ENCODE measurements at regions not wholly inside any gene's neighbourhood (a gene's known extent, or its start where the extent isn't known, plus 50 kb on each side); places are given as distances from the start of the nearest gene placed in this dataset.

GRCh38 chr5:155898284-155898683, 428.7 kb upstream of the SGCD start:
- TF ChIP-seq CTCF (conservative IDR thresholded peaks at IDR 0.05) (no peak), EZH2 (IDR thresholded peaks at IDR 0.05; ENCODE audit: low read depth) (no peak)

All from PC-9 (cell line).